GM12878 (cell line): ENCODE measurements at regions not wholly inside any gene's neighbourhood (a gene's known extent, or its start where the extent isn't known, plus 50 kb on each side); places are given as distances from the start of the nearest gene placed in this dataset.

Experiments
- ATF2 ChIP-seq: IDR thresholded peaks from 2 replicates; pipeline ENCODE4 v1.6.1; 2012; ENCODE audit warnings: low read length, inconsistent platforms
- CREB1 ChIP-seq: IDR thresholded peaks from 2 replicates; pipeline ENCODE4 v1.6.1; 2012; ENCODE audit warnings: low read depth, mild to moderate bottlenecking, inconsistent platforms
- EP300 ChIP-seq, 2 experiments: fragments of 150-350 bp in 1 of 2; IDR thresholded peaks; 2 replicates each; pipeline ENCODE4 v1.6.1; 2011 to 2012; ENCODE audit warnings: low read depth in 2 of 2, low read length in 2 of 2, borderline replicate concordance in 1 of 2, improper control_type of control experiment in 1 of 2, inconsistent platforms in 1 of 2; ENCODE audit not compliant: control insufficient read depth in 1 of 2
- EZH2 ChIP-seq: IDR thresholded peaks from 2 replicates; pipeline ENCODE4 v1.6.1; 2012; ENCODE audit warnings: low read depth, mild to moderate bottlenecking, control low read depth, inconsistent platforms, low read length, borderline replicate concordance; ENCODE audit not compliant: control insufficient read depth
- IKZF1 ChIP-seq: fragments of 450-650 bp; conservative IDR thresholded peaks from 2 replicates; pipeline ENCODE4 v1.6.1; 2017; ENCODE audit warnings: antibody characterized with exemption, mild to moderate bottlenecking
- NFYA ChIP-seq: IDR thresholded peaks from 2 replicates; pipeline ENCODE4 v1.6.1; 2011; ENCODE audit warnings: low read depth, mild to moderate bottlenecking, low read length, improper control_type of control experiment, borderline replicate concordance
- POLR2A ChIP-seq: IDR thresholded peaks from 2 replicates; pipeline ENCODE4 v1.6.1; 2011; ENCODE audit warnings: low read depth, mild to moderate bottlenecking, low read length
- POLR2AphosphoS2 ChIP-seq: IDR thresholded peaks from 2 replicates; pipeline ENCODE4 v1.6.1; 2011; ENCODE audit warnings: low read depth, mild to moderate bottlenecking, low read length, improper control_type of control experiment, moderate library complexity
- POLR2AphosphoS5 ChIP-seq: IDR thresholded peaks from 2 replicates; pipeline ENCODE4 v1.6.1; 2011; ENCODE audit warnings: mild to moderate bottlenecking, low read length, inconsistent platforms
- RCOR1 ChIP-seq: conservative IDR thresholded peaks from 2 replicates; pipeline ENCODE4 v1.6.1; 2012; ENCODE audit warnings: low read depth, low read length, improper control_type of control experiment
- TCF7 ChIP-seq: IDR thresholded peaks from 2 replicates; pipeline ENCODE4 v1.6.1; 2014; ENCODE audit warnings: antibody characterized with exemption, borderline replicate concordance
- YY1 ChIP-seq: IDR thresholded peaks from 2 replicates; pipeline ENCODE4 v1.6.1; 2011; ENCODE audit warnings: low read depth, mild to moderate bottlenecking, low read length
- TF ChIP-seq, protein P1 (sequence below), 3 experiments: IDR thresholded peaks in 2 of 3; conservative IDR thresholded peaks in 1 of 3; 2 replicates each; pipeline ENCODE4 v1.5.1; 2011; ENCODE audit warnings: low read depth in 3 of 3, low read length in 3 of 3, mild to moderate bottlenecking in 3 of 3, control low read depth in 2 of 3, moderate library complexity in 2 of 3, inconsistent platforms in 1 of 3, mixed read lengths in 1 of 3; ENCODE audit not compliant: control insufficient read depth in 2 of 3, insufficient read depth in 1 of 3; ENCODE audit errors: extremely low read depth in 1 of 3
- TF ChIP-seq, protein P2 (sequence below): IDR thresholded peaks from 2 replicates; pipeline ENCODE4 v1.6.1; 2011; ENCODE audit warnings: mild to moderate bottlenecking, low read depth, low read length, moderate library complexity; ENCODE audit not compliant: insufficient replicate concordance

GRCh38 chr6:21729431-21729830 is 135.9 kb downstream of the SOX4 start:
- no peak for TF ChIP-seq POLR2A
- TF ChIP-seq EP300 (IDR thresholded peaks at IDR 0.05; ENCODE audit: borderline replicate concordance in 1 of 2, control insufficient read depth in 1 of 2, low read depth in 2 of 2, low read length in 2 of 2): no peak
- TF ChIP-seq NFYA: no peak
- TF ChIP-seq POLR2AphosphoS5: no peak
- TF ChIP-seq, protein P1, sequence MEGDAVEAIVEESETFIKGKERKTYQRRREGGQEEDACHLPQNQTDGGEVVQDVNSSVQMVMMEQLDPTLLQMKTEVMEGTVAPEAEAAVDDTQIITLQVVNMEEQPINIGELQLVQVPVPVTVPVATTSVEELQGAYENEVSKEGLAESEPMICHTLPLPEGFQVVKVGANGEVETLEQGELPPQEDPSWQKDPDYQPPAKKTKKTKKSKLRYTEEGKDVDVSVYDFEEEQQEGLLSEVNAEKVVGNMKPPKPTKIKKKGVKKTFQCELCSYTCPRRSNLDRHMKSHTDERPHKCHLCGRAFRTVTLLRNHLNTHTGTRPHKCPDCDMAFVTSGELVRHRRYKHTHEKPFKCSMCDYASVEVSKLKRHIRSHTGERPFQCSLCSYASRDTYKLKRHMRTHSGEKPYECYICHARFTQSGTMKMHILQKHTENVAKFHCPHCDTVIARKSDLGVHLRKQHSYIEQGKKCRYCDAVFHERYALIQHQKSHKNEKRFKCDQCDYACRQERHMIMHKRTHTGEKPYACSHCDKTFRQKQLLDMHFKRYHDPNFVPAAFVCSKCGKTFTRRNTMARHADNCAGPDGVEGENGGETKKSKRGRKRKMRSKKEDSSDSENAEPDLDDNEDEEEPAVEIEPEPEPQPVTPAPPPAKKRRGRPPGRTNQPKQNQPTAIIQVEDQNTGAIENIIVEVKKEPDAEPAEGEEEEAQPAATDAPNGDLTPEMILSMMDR (IDR thresholded peaks at IDR 0.05 in 2 of 3, conservative IDR thresholded peaks at IDR 0.05 in 1 of 3; ENCODE audit: control insufficient read depth in 2 of 3, extremely low read depth in 1 of 3, insufficient read depth in 1 of 3, low read depth in 3 of 3, low read length in 3 of 3): no peak
- no peak for TF ChIP-seq ATF2
- TF ChIP-seq, protein P2, sequence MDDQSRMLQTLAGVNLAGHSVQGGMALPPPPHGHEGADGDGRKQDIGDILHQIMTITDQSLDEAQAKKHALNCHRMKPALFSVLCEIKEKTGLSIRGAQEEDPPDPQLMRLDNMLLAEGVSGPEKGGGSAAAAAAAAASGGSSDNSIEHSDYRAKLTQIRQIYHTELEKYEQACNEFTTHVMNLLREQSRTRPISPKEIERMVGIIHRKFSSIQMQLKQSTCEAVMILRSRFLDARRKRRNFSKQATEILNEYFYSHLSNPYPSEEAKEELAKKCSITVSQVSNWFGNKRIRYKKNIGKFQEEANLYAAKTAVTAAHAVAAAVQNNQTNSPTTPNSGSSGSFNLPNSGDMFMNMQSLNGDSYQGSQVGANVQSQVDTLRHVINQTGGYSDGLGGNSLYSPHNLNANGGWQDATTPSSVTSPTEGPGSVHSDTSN: no peak
- no peak for TF ChIP-seq RCOR1
- TF ChIP-seq IKZF1: no peak
- no peak for TF ChIP-seq CREB1
- no peak for TF ChIP-seq YY1
- TF ChIP-seq TCF7: no peak
- TF ChIP-seq EZH2: no peak
- no peak for TF ChIP-seq POLR2AphosphoS2
